Stimulated activated CD8-positive, alpha-beta memory T cell treated with anti-CD3 and anti-CD28 coated beads, Interleukin-7, amount 100 ng/mL, for 48 hours (primary cell): ENCODE measurements at regions not wholly inside any gene's neighbourhood (a gene's known extent, or its start where the extent isn't known, plus 50 kb on each side); places are given as distances from the start of the nearest gene placed in this dataset.
"Not testable (repeated sequence)": the region's sequence is repeated elsewhere in the genome, so short reads cannot be mapped to it uniquely, and the experiment has no call there.

Experiments
- DNase-seq, 2 donors: peaks; one replicate each; pipeline ENCODE4 v3.0.0-alpha.2; 2020; ENCODE audit warnings: low read depth in 1 of 2; ENCODE audit errors: extremely low read depth in 1 of 2

- no peak for DNase-seq
These were observed 51.0 kb upstream of the PHF24 start for GRCh38 chr9:34907044-34907443.

GRCh38 chr9:34899535-34900158, 58.4 kb upstream of the PHF24 start:
- DNase-seq: peak; percentile 41 to 52

GRCh38 chr9:34898846-34899245, 59.2 kb upstream of the PHF24 start:
- no peak for DNase-seq

GRCh38 chr9:34896112-34896511, 62.0 kb upstream of the PHF24 start:
- DNase-seq: no peak

GRCh38 chr9:34892886-34893285, 65.2 kb upstream of the PHF24 start:
- no peak for DNase-seq

GRCh38 chr9:34891386-34891785, 66.7 kb upstream of the PHF24 start:
- no peak for DNase-seq

- no peak for DNase-seq
These were observed 70.2 kb upstream of the PHF24 start for GRCh38 chr9:34887841-34888240.

GRCh38 chr9:34884747-34885189, 73.3 kb upstream of the PHF24 start:
- DNase-seq: peak in 1 of 2 donors; percentile 27

GRCh38 chr9:34876096-34876495, 82.0 kb upstream of the PHF24 start:
- DNase-seq: no peak

GRCh38 chr9:34869390-34869789, 88.7 kb upstream of the PHF24 start:
- DNase-seq: no peak

- DNase-seq: no peak
These were observed 91.5 kb upstream of the PHF24 start for GRCh38 chr9:34866614-34867013.

GRCh38 chr9:34863426-34863825, 94.7 kb upstream of the PHF24 start:
- DNase-seq: no peak

GRCh38 chr9:34862836-34863235, 95.2 kb upstream of the PHF24 start:
- DNase-seq: no peak

GRCh38 chr9:34862043-34862442, 96.0 kb upstream of the PHF24 start:
- no peak for DNase-seq

- not testable (repeated sequence) for DNase-seq
These were observed 103.1 kb upstream of the PHF24 start for GRCh38 chr9:34855016-34855415.

GRCh38 chr9:34830068-34830467, 120.1 kb upstream of the CCL21 start:
- DNase-seq: no peak

- no peak for DNase-seq
These were observed 117.1 kb upstream of the CCL21 start for GRCh38 chr9:34826999-34827538.

GRCh38 chr9:34825775-34826174, 115.8 kb upstream of the CCL21 start:
- no peak for DNase-seq

- DNase-seq: no peak
These were observed 113.8 kb upstream of the CCL21 start for GRCh38 chr9:34823778-34824177.

- DNase-seq: no peak
These were observed 100.2 kb upstream of the CCL21 start for GRCh38 chr9:34810187-34810524.

GRCh38 chr9:34809504-34810186, 99.7 kb upstream of the CCL21 start:
- no peak for DNase-seq

- no peak for DNase-seq
These were observed 93.0 kb upstream of the CCL21 start for GRCh38 chr9:34802916-34803315.

GRCh38 chr9:34797367-34797766, 87.4 kb upstream of the CCL21 start:
- DNase-seq: no peak
